GM20000 (cell line): ENCODE measurements at regions not wholly inside any gene's neighbourhood (a gene's known extent, or its start where the extent isn't known, plus 50 kb on each side); places are given as distances from the start of the nearest gene placed in this dataset.

Source experiments
- DNase-seq: peaks from one replicate; pipeline ENCODE4 v3.0.0; 2012; ENCODE audit warnings: low spot score
- TF ChIP-seq, protein P1 (sequence below): IDR thresholded peaks from 2 replicates; pipeline ENCODE4 v1.5.1; 2012; ENCODE audit warnings: mild to moderate bottlenecking, control low read depth; ENCODE audit errors: extremely low read depth, missing control alignments

DNA sequence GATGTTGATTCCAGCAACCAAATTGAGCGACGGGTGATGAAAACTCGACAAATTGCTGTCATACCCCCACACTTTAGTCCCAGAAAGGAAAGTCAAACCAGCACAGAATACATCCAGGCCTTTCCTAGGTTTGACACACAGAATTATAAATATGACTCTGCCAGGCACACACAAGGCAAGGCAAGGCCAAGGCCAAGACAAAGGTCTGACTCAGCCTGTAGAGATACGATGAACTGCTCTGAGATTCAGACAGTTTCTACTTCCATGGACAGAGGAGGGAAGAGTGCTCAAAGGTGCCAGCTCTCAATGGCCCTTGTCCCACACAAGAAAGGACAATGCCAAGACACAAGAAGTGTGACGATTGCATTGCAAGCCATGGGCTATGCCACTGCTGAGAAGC is 880.2 kb upstream of the TMEM132C start:
- TF ChIP-seq, protein P1, sequence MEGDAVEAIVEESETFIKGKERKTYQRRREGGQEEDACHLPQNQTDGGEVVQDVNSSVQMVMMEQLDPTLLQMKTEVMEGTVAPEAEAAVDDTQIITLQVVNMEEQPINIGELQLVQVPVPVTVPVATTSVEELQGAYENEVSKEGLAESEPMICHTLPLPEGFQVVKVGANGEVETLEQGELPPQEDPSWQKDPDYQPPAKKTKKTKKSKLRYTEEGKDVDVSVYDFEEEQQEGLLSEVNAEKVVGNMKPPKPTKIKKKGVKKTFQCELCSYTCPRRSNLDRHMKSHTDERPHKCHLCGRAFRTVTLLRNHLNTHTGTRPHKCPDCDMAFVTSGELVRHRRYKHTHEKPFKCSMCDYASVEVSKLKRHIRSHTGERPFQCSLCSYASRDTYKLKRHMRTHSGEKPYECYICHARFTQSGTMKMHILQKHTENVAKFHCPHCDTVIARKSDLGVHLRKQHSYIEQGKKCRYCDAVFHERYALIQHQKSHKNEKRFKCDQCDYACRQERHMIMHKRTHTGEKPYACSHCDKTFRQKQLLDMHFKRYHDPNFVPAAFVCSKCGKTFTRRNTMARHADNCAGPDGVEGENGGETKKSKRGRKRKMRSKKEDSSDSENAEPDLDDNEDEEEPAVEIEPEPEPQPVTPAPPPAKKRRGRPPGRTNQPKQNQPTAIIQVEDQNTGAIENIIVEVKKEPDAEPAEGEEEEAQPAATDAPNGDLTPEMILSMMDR: no peak
- no peak for DNase-seq

DNA sequence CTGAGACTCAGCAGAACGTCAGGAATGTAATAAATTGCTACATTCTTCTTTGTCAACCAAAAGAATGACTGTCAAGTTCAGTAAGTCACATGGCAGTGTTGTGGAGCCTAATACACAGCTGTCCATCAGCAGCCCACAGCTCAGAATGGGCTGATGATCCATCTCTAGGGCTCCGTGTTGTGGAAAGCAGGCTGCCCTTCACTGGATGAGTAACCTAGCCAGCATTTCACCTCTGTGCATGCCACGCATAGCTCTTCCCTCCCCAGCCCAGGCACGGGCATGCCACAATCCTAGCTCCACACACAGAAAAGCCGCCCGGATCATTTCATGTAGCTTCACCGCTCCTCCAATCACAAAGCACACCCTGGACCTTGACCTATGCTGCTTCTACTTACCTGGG is 878.0 kb upstream of the TMEM132C start:
- no peak for DNase-seq
- TF ChIP-seq, protein P1: no peak

DNA sequence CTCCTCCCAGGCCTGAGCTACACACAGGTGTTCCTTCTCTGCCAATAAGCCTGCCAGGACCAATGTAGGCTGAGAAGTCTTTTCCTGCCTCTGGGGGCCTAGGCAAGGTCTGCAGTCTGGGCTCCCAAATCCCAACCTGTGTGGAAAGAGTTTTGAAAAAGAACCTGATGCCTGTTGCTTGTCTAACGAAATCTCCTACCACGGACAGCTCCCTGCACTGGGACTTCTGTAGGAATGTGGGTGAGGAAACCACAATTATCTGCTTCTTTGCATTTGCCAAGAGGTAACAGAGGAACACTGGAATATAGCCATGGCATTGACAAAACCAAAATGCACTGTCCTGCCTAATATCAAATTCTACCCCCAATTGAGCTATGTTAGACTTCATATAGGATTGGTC is 877.0 kb upstream of the TMEM132C start:
- DNase-seq: no peak
- TF ChIP-seq, protein P1: no peak

DNA sequence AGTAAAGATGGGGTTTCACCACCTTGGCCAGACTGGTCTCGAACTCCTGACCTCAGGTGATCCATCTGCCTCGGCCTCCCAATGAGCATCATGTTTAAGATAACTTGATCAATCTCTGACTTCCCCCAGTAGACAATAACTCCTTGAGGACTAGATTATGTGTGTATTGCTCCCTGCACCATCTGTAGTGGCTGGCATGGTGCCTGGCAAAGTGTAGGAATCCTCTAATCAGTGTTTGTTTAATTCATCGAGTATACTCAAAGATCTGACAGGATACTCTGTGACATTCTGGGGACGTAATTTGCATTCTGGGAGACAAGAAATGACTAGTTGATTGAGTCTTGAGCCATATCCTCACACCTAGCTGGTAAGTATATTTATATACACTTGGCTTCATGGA is 873.5 kb upstream of the TMEM132C start:
- DNase-seq: no peak
- TF ChIP-seq, protein P1: no peak

DNA sequence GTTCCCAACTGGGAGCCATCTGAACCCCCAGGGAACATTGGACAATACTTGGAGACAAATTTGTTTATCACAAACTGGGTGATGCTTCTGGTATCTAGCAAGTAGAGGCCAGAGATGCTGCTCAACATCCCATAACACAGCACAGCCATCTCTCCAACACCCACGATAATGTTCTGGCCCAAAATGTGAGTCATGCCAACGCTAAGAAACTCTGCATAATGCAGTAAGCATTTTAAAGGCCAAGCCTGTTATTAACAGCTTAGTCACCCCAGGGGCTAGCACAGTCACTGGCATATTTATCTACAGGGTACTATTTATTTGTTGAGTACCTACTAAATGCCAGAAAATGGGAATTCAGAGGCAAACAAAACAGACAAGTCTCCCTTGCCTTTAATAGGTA is 873.1 kb upstream of the TMEM132C start:
- TF ChIP-seq, protein P1: no peak
- DNase-seq: no peak

DNA sequence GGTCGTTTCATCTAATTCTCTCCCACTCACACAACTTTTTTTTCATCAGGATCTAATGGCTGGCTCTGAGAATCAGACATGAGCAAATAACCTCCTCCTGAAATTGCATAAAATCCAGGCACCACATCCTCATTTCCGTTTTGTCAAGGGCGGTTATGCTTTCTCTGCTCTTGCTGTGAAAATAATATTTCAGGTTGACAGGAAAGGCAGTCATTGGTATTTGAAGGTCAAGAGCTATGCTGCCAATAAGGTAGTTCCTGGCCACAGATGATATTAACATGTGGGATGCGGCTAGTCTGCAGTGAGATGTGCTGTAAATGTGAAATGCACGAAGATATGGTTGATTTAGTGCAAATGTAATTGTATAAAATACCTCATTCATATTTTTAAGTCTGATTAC is 870.2 kb upstream of the TMEM132C start:
- DNase-seq: no peak
- TF ChIP-seq, protein P1: no peak

DNA sequence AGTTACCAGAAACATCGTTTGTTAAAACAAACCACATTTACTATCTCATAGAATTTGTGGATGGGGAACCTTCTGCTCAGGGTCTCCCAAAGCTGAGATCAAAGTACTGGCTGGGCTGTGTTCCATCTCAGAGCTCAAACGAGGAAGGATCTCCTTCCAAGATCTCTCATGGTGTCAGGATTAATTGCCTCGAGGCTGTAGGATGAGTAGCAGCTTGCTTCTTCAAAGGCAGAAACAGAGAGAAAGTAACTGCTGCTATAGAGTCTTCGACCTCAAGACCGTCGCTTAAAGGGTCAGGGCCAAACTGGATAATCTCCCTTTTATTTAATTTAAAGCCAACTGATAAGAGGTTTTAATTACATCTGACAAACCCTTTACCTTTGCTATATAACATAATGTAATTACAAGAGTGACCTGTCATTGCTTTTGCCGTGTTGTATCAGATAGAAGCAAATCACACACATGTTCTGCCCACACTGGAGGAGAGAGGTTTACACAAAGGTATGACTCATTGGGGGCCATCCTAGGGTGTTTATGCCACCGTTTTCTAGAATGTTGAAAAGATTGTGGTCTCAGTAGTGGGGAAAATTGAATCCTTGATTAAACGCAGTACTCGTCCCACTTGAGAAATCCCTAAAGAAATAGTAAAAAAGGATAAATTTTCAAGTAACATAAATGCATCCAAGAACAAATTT is 868.8 kb upstream of the TMEM132C start:
- no peak for DNase-seq
- TF ChIP-seq, protein P1: no peak
